AG04450 (cell line): ENCODE measurements at regions not wholly inside any gene's neighbourhood (a gene's known extent, or its start where the extent isn't known, plus 50 kb on each side); places are given as distances from the start of the nearest gene placed in this dataset.
A peak's percentile ranks its signal among the peaks of the same experiment; 100 is the strongest.

Experiments
- CTCF ChIA-PET: fragments of 300-600, 350-600 bp; formaldehyde crosslinking; extraction: SDS; loops from one replicate; lab custom pipeline; 2022; ENCODE audit warnings: antibody characterized with exemption, inconsistent platforms; lab: Charles Lee
- POLR2A ChIA-PET: fragments of 350-600 bp; formaldehyde crosslinking; extraction: SDS; loops from one replicate; lab custom pipeline; 2021; ENCODE audit warnings: antibody characterized with exemption, inconsistent platforms; lab: Yijun Ruan, JAX
- DNase-seq: peaks from one replicate; pipeline ENCODE4 v3.0.0-alpha.2; 2011; ENCODE audit warnings: low read depth, low spot score
- H3K27ac ChIP-seq: one replicate; pipeline ENCODE4 v1.5.1; 2012; ENCODE audit warnings: low read depth, low read length, control low read depth
- H3K27me3 ChIP-seq: one replicate; pipeline ENCODE4 v1.6.0; 2012; ENCODE audit warnings: low read length; ENCODE audit not compliant: control insufficient read depth, insufficient read depth
- H3K4me3 ChIP-seq: 2 replicates; pipeline ENCODE4 v1.5.1; 2011; ENCODE audit warnings: mild to moderate bottlenecking, low read depth, low read length, control low read depth
- H3K9me3 ChIP-seq: 2 replicates; pipeline ENCODE4 v1.5.1; 2012; ENCODE audit warnings: low read length; ENCODE audit not compliant: control insufficient read depth, insufficient read depth
- TF ChIP-seq, protein P1 (sequence below): IDR thresholded peaks from 2 replicates; pipeline ENCODE4 v1.5.1; 2011; ENCODE audit warnings: low read depth, low read length, control low read depth, inconsistent platforms

DNA sequence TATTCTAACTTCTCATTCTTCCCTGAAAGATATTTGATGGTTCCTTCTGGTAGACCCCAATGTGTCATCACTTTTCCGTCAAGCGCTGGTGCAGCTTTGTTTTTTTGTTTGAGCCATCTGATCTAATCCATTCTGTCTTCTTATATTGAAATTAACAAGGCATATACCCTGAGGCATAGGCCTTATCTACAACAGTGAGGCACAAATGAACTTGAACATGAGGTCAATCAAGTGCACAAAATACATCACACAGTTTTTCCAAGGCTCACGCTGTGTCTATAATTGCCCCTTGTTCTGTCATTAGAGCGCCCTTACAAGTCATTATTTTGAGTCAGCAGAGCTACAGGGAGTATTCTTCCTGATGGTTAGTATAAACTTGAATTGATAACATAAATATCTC, 406.6 kb downstream of the MAT2B start:
- no peak overlapping the region for H3K27ac ChIP-seq
- ChIA-PET POLR2A (no interaction called here), CTCF (interaction anchor here (0.5 kb wide), 1 partner anchor 85 kb away, joined by 4 read pairs; no protein-coding TSS in a partner anchor)
- DNase-seq: no peak
- H3K27me3 ChIP-seq: no peaks in the 10 kb centered on the region
- TF ChIP-seq, protein P1, sequence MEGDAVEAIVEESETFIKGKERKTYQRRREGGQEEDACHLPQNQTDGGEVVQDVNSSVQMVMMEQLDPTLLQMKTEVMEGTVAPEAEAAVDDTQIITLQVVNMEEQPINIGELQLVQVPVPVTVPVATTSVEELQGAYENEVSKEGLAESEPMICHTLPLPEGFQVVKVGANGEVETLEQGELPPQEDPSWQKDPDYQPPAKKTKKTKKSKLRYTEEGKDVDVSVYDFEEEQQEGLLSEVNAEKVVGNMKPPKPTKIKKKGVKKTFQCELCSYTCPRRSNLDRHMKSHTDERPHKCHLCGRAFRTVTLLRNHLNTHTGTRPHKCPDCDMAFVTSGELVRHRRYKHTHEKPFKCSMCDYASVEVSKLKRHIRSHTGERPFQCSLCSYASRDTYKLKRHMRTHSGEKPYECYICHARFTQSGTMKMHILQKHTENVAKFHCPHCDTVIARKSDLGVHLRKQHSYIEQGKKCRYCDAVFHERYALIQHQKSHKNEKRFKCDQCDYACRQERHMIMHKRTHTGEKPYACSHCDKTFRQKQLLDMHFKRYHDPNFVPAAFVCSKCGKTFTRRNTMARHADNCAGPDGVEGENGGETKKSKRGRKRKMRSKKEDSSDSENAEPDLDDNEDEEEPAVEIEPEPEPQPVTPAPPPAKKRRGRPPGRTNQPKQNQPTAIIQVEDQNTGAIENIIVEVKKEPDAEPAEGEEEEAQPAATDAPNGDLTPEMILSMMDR: no peak
- H3K9me3 ChIP-seq: no peaks in the 10 kb centered on the region
- H3K4me3 ChIP-seq: no peak overlapping the region

GRCh38 chr5:163913548-163913947, 408.1 kb downstream of the MAT2B start:
- H3K27me3 ChIP-seq: no peaks in the 10 kb centered on the region
- H3K9me3 ChIP-seq: no peaks in the 10 kb centered on the region
- TF ChIP-seq, protein P1: no peak
- H3K4me3 ChIP-seq: no peak overlapping the region
- DNase-seq: no peak
- H3K27ac ChIP-seq: no peak overlapping the region
- ChIA-PET POLR2A (no interaction called here), CTCF (interaction anchor here (1.5 kb wide), 1 partner anchor 99 kb away, joined by 4 read pairs; no protein-coding TSS in a partner anchor)

- TF ChIP-seq, protein P1: no peak
- Histone ChIP-seq H3K27me3 (no peaks in the 10 kb centered on the region), H3K9me3 (peaks cover under 1% of the 10 kb centered on the region; the same call in 1 of the 2 replicates), H3K27ac (no peak overlapping the region), H3K4me3 (no peak overlapping the region)
- CTCF ChIA-PET: interaction anchor here (0.6 to 1.5 kb wide), 2 partner anchors 9 to 98 kb away, joined by 3 to 4 read pairs; no protein-coding TSS in a partner anchor
- DNase-seq: no peak
- POLR2A ChIA-PET: no interaction called here
These were observed 409.5 kb downstream of the MAT2B start for GRCh38 chr5:163914910-163915309.

GRCh38 chr5:163915481-163915961, 410.1 kb downstream of the MAT2B start:
- Histone ChIP-seq H3K27ac (no peak overlapping the region), H3K9me3 (peaks cover 6% of the 10 kb centered on the region; the same call in 1 of the 2 replicates), H3K4me3 (no peak overlapping the region), H3K27me3 (no peaks in the 10 kb centered on the region)
- CTCF ChIA-PET: no interaction called here
- peak; percentile 6 for DNase-seq
- TF ChIP-seq, protein P1: no peak
- POLR2A ChIA-PET: no interaction called here

- no peak for DNase-seq
- POLR2A ChIA-PET: no interaction called here
- H3K27ac ChIP-seq: peak overlapping the region; percentile 33
- H3K9me3 ChIP-seq: peaks cover 8% of the 10 kb centered on the region; the same call in 1 of the 2 replicates
- TF ChIP-seq, protein P1: no peak
- no peak overlapping the region for H3K4me3 ChIP-seq
- H3K27me3 ChIP-seq: no peaks in the 10 kb centered on the region
- CTCF ChIA-PET: no interaction called here
These were observed 411.0 kb downstream of the MAT2B start for GRCh38 chr5:163916376-163916775.
